OCI-LY7 (cell line): ENCODE measurements at regions not wholly inside any gene's neighbourhood (a gene's known extent, or its start where the extent isn't known, plus 50 kb on each side); places are given as distances from the start of the nearest gene placed in this dataset.

Source experiments
- BruUV-seq: library from RNA; stranded (reverse); fragments of 400-500 nt; replicated peaks from 2 replicates; lab custom pipeline; 2021; lab: Mats Ljungman, UMichigan
- CTCF ChIA-PET: fragments of 300-600 bp; sonication (Branson Sonifier 250); formaldehyde crosslinking; loops from one replicate; lab custom pipeline; 2022; ENCODE audit warnings: antibody characterized with exemption; ENCODE audit not compliant: unreplicated experiment; lab: Charles Lee
- POLR2A ChIA-PET: fragments of 300-600 bp; sonication (Branson Sonifier 250); formaldehyde crosslinking; loops from one replicate; lab custom pipeline; 2022; ENCODE audit warnings: antibody characterized with exemption; lab: Charles Lee
- DNase-seq: peaks from one replicate; pipeline ENCODE4 v3.0.0-alpha.2; 2015; ENCODE audit warnings: low spot score
- H2AFZ ChIP-seq: fragments of 200-600 bp; sonication (generic), shearing (Covaris generic); 2 replicates; pipeline ENCODE4 v1.6.1; 2014; ENCODE audit warnings: mild to moderate bottlenecking, antibody characterized with exemption, low read length, moderate library complexity
- H3K27ac ChIP-seq: fragments of 200-600 bp; sonication (generic); 2 replicates; pipeline ENCODE4 v1.5.1; 2014; ENCODE audit warnings: mixed run types, low read depth, mild to moderate bottlenecking, moderate library complexity, low read length, inconsistent platforms; ENCODE audit not compliant: poor library complexity, severe bottlenecking
- H3K36me3 ChIP-seq: fragments of 200-600 bp; sonication (generic); 2 replicates; pipeline ENCODE4 v1.6.1; 2014; ENCODE audit warnings: mild to moderate bottlenecking, antibody characterized with exemption, low read length, moderate library complexity, mixed read lengths; ENCODE audit not compliant: insufficient read depth
- H3K4me1 ChIP-seq: fragments of 200-600 bp; sonication (generic); 2 replicates; pipeline ENCODE4 v1.5.1; 2014; ENCODE audit warnings: mild to moderate bottlenecking, low read length; ENCODE audit not compliant: insufficient read depth, poor library complexity, severe bottlenecking
- H3K4me2 ChIP-seq: fragments of 200-600 bp; sonication (generic); 2 replicates; pipeline ENCODE4 v1.6.1; 2014; ENCODE audit warnings: mild to moderate bottlenecking, low read length
- H3K4me3 ChIP-seq: fragments of 200-600 bp; sonication (generic); 2 replicates; pipeline ENCODE4 v1.5.1; 2014; ENCODE audit warnings: mild to moderate bottlenecking, low read depth, low read length; ENCODE audit not compliant: poor library complexity, severe bottlenecking
- H3K79me2 ChIP-seq: fragments of 200-600 bp; sonication (generic); 2 replicates; pipeline ENCODE4 v1.6.1; 2016; ENCODE audit warnings: low read depth, mild to moderate bottlenecking, low read length, moderate library complexity, mixed read lengths; ENCODE audit not compliant: insufficient read depth
- H3K9me2 ChIP-seq: fragments of 200-600 bp; sonication (generic); 2 replicates; pipeline ENCODE4 v1.6.1; 2016; ENCODE audit warnings: mild to moderate bottlenecking, low read length, mixed read lengths; ENCODE audit not compliant: insufficient read depth
- H3K9me3 ChIP-seq: fragments of 200-600 bp; sonication (generic); 2 replicates; pipeline ENCODE4 v1.6.1; 2014; ENCODE audit warnings: mild to moderate bottlenecking, mixed run types, low read length, mixed read lengths
- H4K20me1 ChIP-seq: fragments of 200-600 bp; sonication (generic); 2 replicates; pipeline ENCODE4 v1.6.1; 2014; ENCODE audit warnings: mild to moderate bottlenecking, antibody characterized with exemption, low read length, moderate library complexity, mixed read lengths; ENCODE audit not compliant: insufficient read depth
- CTCF ChIP-seq: fragments of 200-600 bp; sonication (generic); conservative IDR thresholded peaks from 2 replicates; pipeline ENCODE4 v1.5.1; 2014; ENCODE audit warnings: mild to moderate bottlenecking, antibody characterized with exemption, low read length, moderate library complexity, mixed read lengths
- EZH2phosphoT487 ChIP-seq: fragments of 200-600 bp; sonication (generic); IDR thresholded peaks from 2 replicates; pipeline ENCODE4 v1.6.1; 2018; ENCODE audit warnings: low read depth, borderline replicate concordance, mild to moderate bottlenecking, mixed run types, antibody characterized with exemption, low read length, moderate library complexity, mixed read lengths
- intact Hi-C: fragments of 100-400 bp; cut with micrococcal nuclease; formaldehyde crosslinking; loops from one replicate; pipeline ENCODE4 v1.10.0; 2022; ENCODE audit not compliant: unreplicated experiment

- ChIA-PET CTCF (interaction anchor here (0.6 to 1.7 kb wide), 5 partner anchors 8 to 166 kb away, joined by 3 to 12 read pairs (median 3); no protein-coding TSS in a partner anchor), POLR2A (interaction anchor here (0.5 to 2.3 kb wide), 5 partner anchors 70 to 496 kb away, joined by 3 to 10 read pairs (median 6); partner anchors contain the start of gene SFMBT2)
- Histone ChIP-seq H3K9me3 (peaks cover 4% of the 10 kb centered on the region; the same call in 1 of the 2 replicates), H3K4me1 (peaks cover 33% of the 10 kb centered on the region), H3K9me2 (no peaks in the 10 kb centered on the region), H2AFZ (peak overlapping the region; percentile 64), H3K79me2 (no peaks in the 10 kb centered on the region), H3K36me3 (no peaks in the 10 kb centered on the region), H3K4me3 (no peak overlapping the region), H4K20me1 (no peaks in the 10 kb centered on the region), H3K27ac (no peak overlapping the region), H3K4me2 (peak overlapping the region; percentile 27; the same call in 1 of the 2 replicates)
- peak; percentile 94 for TF ChIP-seq CTCF
- no peak for TF ChIP-seq EZH2phosphoT487
- DNase-seq = peak; percentile 86
- intact Hi-C loops = loop anchor here (1.0 to 10.0 kb wide), 4 partner anchors 58 to 496 kb away; no protein-coding TSS in a partner anchor
- BruUV-seq = no TSS peak
These were observed 340.3 kb upstream of the PRKCQ start for GRCh38 chr10:6920072-6921019.

- no peaks in the 10 kb centered on the region for H3K9me3 ChIP-seq
- BruUV-seq = no TSS peak
- intact Hi-C loops = no loop called here
- DNase-seq = no peak
- no peak overlapping the region for H3K4me3 ChIP-seq
- ChIA-PET CTCF (no interaction called here), POLR2A (no interaction called here)
- H3K79me2 ChIP-seq = no peaks in the 10 kb centered on the region
- no peaks in the 10 kb centered on the region for H4K20me1 ChIP-seq
- H3K4me1 ChIP-seq = peaks cover 21% of the 10 kb centered on the region
- H3K4me2 ChIP-seq = no peak overlapping the region
- no peaks in the 10 kb centered on the region for H3K9me2 ChIP-seq
- TF ChIP-seq EZH2phosphoT487 (no peak), CTCF (no peak)
- H3K36me3 ChIP-seq = no peaks in the 10 kb centered on the region
- no peak overlapping the region for H2AFZ ChIP-seq
- H3K27ac ChIP-seq = no peak overlapping the region
These were observed 339.0 kb upstream of the PRKCQ start for GRCh38 chr10:6919077-6919476.
